Activated CD8-positive, alpha-beta memory T cell treated with anti-CD3 and anti-CD28 coated beads for 1 hour (primary cell): ENCODE measurements at regions not wholly inside any gene's neighbourhood (a gene's known extent, or its start where the extent isn't known, plus 50 kb on each side); places are given as distances from the start of the nearest gene placed in this dataset.
A peak's percentile ranks its signal among the peaks of the same experiment; 100 is the strongest.
"Not testable (repeated sequence)": the region's sequence is repeated elsewhere in the genome, so short reads cannot be mapped to it uniquely, and the experiment has no call there.

Source experiments
- DNase-seq, 2 donors: peaks; one replicate each; pipeline ENCODE4 v3.0.0-alpha.2; 2020; ENCODE audit warnings: low read depth in 1 of 2; ENCODE audit errors: extremely low read depth in 1 of 2

DNA sequence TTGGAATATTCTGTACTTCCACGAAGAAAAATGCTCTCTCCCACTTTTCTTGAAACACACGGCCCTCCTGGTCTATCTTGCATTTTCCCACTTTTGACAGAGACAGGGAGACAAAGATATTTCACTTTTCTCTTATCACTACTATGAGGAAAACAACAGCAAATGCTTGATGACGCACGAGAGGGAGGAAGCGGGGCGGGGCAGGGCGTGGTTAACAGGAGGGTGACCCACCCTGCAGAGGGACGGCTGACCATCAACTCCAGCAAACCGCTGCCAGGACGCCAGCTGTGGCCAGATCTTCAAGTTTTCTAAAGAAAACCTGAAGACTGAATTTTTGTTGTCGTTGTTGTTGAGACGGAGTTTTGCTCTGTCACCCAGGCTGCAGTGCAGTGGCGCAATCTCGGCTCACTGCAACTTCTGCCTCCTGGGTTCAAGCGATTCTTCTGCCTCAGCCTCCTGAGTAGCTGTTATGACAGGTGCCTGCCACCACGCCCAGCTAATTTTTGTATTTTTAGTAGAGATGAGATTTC is 63.8 kb downstream of the NSUN5 start:
- DNase-seq, result not testable (repeated sequence)

DNA sequence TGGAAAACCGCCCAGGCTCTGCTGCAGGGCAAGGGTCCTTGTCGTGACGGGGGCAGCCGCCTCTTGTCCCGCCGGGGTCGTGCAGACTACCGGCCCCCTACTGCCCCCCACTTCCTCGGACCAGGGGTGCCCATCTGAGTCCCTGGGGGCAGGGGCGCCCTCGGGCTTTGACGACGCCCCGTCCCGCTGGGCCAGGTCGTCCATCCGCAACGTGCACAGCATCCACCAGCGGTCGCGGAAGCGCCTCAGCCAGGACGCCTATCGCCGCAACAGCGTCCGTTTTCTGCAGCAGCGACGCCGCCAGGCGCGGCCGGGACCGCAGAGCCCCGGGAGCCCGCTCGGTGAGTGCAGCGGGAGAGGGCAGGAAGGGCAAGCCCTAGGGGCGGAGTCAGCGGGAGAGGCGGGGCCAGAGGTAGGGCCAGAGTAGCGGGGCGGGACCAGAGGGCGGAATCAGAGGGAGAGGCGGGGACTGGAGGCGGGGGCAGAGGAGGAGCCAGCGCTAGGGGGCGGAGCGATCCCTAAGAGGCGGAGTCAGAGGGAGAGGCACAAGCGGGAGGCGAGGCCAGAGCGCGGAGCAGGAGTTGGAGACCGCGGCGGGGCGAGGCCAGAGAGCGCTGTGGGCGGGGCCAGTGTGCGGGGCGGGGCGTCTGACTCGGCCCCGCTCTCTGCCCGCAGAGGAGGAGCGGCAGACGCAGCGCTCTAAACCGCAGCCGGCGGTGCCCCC is 73.5 kb downstream of the NSUN5 start:
- peak; percentile 75 to 78 for DNase-seq

DNA sequence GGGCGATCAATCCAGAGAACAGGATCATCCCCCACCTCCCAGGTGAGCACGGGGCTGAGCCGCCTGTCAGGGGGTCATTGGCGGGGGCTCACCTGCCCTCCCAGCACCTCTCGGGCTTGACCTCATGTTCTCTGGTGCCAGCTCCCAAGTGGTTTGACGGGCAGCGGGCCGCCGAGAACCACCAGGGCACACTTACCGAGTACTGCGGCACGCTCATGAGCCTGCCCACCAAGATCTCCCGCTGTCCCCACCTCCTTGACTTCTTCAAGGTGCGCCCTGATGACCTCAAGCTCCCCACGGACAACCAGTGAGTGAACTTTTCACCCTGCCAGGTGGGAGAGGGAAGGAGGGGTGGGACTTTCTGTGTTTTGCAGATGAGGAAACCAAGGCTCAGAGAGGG is 82.9 kb downstream of the NSUN5 start:
- DNase-seq, result not testable (repeated sequence)

DNA sequence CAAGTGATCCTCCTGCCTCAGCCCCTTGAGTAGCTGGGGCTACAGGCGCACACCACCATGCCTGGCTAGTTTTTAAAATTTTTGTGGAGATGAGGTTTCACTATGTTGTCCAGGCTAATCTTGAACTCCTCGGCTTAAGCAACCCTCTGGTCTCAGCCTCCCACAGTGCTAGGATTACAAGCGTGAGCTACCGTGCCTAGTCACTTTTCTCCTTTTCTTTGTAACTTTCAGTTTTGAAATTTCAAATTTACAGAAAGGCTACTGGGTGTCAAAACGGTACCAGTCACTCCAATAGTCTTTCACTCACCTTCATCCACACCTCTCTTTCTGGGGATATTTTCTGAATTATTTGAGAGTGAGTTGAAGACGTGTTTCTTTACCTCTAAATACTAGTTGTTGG is 86.9 kb downstream of the NSUN5 start:
- DNase-seq, result not testable (repeated sequence)

DNA sequence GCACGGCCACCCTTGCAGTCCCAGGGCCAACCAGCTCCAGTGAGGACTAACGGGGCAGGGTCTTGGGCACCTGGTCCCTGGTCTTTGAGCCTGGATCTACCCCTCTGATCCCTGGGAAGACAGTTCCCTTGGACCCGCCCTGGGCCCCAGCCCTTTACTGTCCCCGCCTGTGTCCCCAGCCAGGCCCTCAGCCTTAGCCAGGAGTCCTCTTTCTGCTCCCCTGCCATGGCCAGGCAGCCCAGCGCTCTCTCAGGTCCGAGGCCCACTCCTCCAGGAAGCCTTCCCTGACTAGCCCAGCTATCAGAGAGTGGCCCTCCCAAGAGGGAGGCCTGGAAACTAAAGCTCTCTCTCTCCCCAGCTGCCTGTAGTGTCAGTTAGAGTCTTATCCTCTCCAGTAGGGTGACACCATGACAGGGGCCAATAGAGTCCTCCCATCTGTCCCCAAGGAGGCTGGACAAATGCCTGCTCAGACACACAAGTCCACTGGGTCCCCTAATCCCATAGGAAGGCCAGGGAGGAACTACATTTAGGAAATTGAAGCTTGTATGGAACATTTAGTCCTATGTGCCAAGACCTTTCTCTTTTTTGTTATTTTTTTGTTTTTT is 87.8 kb downstream of the NSUN5 start:
- DNase-seq, result not testable (repeated sequence)

DNA sequence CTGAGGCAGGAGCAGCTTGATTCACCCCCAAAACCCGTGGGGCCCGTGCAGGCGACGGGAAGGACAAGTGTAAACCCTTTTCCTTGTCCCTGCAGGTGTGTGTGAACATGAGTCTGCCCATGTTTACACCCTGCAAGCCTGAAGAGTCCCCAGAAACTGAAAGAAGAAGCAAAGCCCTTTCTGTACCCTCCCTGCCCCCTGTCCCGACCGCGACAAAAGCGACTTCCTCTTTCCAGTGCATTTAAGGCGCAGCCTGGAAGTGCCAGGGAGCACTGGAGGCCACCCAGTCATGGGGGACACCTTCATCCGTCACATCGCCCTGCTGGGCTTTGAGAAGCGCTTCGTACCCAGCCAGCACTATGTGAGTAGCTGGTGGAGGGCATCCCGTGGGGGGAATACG is 88.3 kb downstream of the NSUN5 start:
- DNase-seq, result not testable (repeated sequence)

DNA sequence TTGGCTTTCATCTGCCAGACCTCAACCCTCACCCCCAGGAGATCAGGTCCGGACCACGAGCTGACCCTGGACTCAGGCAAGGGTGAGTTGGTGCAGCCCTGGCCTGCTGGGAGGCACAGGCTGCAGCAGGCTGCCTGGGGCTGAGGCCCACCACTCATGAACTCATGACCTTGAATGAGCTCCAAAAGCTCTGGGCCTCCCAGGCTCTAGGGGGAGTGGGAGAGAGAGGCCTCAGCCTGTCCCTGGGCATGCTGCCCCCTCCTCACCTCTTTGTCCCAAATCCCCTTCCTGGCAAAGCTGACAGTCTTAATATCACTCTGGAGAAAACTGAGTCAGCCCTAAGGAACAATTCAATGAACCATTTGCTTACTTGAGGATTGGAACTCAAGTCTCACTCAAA is 89.8 kb downstream of the NSUN5 start:
- DNase-seq, result not testable (repeated sequence)

DNA sequence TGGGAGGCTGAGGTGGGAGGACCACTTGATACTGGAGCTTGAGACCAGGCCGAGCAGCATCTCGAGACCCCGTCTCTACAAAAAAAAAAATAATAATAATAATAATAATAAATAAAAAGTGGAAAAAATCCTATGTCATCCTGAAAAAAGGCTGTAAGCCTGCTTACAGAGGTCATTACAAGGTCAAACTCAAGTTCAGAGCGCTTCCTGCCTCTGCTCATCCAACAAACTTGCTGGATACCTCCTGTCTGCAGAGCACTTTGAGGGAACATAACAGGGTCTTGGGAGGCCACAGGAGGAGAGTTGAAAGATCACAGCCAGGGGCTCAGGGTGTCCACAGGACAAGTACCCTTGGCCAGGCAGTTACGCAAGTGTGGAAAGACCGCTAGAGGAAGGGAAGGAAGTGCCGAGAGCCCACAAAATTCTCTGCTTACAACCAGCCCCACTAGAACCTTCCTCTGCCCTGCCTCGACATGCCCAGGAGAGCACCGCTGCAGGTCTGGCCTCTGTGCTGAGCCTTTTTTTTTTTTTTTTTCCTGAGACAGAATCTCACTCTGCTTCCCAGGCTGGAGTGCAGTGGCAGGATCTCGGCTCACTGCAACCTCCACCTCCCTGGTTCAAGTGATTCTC is 92.5 kb downstream of the NSUN5 start:
- DNase-seq, result not testable (repeated sequence)

DNA sequence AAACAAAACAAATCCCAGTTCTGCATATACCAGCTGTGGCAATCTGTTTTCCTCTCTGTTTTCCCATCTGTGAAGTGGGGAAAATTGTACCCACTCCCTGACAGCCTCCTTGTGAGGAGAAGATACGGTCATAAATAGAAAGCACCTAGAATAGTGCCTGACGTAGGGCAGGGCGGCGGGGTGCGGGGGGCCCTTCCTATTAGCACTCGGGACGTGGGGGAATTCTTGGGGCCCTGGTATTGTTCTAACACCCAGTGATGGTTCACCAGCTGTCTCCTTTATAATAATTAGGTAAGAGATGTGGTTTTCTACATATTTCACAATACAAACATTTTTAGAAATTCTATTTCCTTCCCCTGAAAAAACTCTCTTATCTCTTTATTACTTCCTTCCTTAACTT is 93.4 kb downstream of the NSUN5 start:
- DNase-seq, result not testable (repeated sequence)

DNA sequence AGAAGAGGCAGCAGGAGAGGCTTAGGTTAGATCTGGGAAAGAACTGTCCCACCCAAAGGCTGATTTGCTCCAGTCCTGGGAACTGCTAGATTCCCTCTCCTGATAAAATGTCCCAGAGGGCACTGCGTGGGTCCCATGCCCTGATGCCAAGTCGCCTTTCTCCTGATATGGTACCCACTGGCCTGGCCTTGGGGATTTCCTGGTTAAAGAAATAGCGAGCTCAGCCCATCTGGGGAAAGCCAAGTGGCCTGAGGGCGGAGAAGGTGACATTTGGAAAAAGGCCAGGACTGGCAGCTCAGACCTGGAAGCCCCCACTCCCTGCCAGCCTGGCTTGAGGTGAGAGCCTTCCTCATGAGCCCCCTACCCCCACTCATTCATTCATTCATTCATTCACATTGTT is 94.2 kb downstream of the NSUN5 start:
- not testable (repeated sequence) for DNase-seq

DNA sequence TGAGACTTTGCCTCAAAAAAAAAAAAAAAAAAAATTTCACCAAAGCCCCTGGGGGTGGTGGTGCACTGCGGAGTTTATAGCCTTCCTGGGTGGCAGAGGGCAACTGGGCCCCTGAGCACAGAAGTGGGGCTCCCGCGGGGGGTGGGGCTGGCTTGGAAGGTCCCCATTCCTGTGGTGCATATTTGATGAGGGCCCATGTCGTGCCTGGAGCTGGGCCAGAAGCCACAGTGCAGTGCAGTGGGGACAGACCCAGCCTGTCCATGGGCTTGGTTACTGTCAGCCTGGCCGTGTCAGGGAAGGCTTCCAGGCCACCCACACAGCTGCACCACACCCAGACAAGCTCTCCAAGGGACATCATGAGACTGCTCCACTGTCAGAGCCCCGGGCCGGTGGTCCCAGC is 95.5 kb downstream of the NSUN5 start:
- not testable (repeated sequence) for DNase-seq

DNA sequence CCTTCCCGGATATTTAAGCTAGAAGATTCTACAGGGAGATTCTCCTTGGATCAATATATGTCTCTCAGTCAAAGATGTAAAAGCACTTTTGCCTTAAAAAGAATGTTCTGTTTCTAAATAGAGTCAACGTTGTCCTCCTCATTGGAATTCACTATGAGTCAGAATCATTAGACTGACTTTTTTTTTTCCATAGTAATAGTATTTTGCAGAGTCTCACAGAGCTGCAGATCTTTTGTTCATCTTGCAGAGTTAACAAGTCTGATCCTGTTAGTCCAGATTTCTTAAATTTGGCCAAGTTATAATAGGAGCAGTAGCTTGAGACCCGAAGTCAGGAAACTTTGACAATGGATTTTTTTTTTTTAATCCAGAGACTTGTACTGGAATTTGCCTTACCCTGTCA is 103.0 kb downstream of the NSUN5 start:
- not testable (repeated sequence) for DNase-seq

DNA sequence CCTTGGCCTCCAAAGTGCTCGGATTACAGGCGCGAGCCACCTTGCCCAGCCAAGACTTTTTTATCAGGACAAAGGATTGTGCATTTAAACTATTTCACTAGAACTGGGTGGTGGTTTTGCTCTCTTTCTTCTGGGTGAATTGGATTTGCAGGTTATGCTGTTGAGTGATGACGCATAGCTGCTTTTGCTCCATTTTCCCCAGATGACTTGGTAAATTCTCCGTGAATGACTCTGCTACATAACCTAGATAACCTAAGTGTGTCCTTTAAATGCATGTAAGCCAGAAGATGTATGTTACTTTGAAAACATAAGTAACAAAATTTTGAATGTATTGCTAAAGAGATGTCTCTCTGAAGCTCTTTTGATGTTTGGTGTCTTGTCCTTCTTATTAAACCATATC is 103.7 kb downstream of the NSUN5 start:
- not testable (repeated sequence) for DNase-seq

DNA sequence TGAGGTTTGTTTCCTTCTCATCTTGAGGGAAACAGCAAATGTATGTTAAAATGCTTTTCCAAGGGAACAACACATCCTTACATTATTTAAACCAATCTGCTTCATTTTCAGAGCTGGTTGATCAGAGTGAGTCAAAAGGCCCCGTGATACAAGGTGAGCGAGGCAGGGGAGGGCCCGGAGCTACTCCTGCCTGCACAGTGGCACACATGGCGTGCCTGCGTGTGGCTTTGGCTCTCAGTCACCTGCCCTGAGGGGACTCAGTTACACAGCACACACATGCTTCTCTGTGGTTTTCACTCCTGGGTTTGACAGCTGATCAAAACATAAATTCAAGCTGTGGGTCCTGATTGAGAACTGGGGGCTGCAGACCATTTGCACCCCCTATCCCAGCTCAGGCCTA is 105.3 kb downstream of the NSUN5 start:
- not testable (repeated sequence) for DNase-seq

DNA sequence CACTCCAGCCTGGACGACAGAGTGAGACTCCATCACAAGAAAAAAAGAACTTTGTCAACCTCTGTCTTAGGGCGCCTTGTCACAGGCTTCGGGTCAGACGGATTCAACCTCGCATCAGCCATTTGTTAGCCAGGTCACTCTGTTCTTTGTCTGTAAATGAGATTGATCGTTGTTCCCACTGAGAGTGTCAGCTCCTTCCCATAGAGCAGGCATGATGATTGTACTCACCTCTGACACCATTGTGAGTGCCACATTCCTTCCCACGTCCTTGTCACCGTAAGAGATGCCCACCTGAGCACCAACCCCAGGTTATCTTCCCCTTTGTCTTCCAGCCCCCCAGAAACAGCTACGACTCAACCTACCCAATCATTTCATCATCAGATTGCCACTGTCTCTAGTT is 107.4 kb downstream of the NSUN5 start:
- not testable (repeated sequence) for DNase-seq

DNA sequence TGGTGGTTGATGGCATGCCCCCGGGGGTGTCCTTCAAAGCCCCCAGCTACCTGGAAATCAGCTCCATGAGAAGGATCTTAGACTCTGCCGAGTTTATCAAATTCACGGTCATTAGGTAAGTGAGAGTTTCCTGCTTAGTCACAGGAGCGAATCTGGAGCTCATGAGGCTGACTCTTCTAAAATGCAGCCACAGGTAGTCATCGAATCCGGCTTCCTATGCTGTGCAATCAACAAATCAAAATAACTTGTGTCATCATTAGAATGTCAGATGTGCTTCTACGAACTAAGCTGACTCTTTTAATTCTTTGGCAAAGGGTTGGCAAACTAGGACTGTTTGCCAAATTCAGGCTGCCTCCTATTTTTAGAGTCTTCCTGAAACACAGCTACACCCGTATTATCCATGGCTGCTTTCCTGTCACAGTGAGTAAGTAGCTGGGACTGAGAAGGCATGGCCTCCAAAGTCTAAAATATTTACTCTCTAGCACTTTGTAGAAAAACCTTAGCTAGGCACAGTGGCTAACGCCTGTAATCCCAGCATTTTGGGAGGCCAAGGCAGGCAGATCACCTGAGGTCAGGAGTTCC is 108.0 kb downstream of the NSUN5 start:
- DNase-seq, result not testable (repeated sequence)

DNA sequence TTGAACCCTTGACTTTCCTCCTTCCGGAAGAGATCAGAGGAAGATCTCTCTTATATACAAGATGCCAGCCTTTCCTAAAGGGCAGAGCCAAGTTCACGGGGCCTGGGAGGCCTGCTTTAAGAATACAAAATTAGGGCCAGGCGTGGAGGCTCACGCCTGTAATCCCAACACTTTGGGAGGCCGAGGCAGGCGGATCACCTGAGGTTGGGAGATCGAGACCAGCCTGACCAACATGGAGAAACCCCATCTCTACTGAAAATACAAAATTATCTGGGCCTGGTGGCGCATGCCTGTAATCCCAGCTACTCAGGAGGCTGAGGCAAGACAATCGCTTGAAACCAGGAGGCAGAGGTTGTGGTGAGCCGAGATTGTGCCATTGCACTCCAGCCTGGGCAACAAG is 108.2 kb upstream of the SPDYE9 start:
- DNase-seq, result not testable (repeated sequence)

DNA sequence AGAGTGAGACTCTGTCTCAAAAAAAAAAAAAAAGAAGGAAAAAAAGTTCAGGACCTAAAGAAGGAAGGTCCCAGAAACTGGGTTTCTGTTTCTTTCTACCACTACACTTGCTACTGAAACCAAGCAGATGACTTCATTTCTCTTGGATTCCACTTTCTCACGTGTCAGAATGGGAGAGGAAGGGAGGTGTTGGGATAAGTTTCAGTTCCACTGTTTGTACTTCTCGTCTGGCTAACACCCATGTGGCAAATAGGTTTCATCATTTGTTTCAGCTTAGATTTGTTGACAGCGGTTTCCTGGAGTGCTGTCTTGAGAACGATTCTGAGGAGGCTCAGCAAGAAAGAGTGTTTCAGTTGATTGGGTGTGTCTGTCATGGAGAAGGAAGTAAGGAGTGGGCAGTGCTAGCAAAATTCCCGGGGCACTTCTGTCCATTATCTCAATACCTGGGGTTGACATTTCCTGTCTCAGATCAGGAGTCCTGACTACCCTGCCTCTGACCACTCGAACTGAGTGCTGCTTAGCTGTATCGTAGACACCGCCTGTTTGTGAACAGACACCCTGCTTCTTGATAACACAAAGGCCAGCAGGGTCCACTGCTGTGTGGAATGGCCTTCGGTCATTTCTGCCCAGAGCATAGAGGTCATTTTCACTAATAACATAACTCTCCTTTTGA is 104.8 kb upstream of the SPDYE9 start:
- DNase-seq, result not testable (repeated sequence)

DNA sequence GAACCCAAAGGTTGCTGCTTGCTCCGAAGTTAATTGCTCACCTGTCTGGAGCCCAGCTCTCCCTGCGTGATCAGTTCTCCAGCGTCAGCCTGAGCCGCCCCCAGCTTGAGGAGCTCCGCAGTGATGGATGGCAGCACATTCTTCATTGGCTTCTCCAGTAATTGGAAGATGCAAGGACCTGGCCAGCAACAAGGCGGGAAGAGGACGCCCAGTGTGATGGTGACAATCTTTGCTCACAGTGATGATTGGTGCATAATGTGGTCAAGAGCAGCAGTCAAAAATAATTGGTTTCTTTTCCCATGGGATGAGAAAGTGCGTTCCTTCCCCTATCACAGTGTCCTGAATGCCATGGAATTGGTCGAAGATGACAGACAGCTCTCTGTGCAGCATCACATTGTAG is 102.4 kb upstream of the SPDYE9 start:
- DNase-seq, result not testable (repeated sequence)

DNA sequence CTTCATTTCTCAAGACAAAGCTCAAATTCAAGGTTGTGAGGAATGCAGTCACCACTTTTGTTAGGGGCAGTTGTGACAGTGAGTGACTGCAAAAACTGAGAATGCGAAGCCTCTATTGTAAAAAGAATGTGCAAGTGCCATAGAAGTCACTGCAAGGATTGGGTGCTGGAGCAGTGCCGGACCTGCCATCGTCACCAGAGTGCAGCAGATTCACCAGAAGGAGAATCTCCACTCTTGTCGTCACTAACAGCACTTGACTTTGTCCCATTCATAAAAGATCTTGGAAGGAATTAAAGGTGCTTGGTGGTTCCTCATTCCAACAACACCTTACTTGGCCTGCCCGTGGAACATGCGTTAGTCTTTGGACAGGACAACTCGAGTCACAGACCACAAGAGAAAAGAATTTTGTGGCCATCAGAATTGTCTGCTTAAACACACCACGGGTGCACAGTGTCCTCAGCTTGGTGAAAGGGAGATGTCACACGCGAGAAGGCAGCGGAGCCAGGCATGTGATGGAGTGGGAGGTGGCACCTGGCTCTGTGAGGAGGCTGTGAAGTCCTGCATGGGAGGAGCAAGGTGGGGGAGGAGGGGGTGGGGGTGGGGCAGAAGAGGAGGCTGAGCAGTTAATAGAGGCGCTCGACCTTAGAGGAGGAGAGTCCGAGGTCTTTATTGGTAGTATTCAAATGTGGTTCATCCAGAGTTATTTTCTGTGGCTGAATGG is 100.9 kb upstream of the SPDYE9 start:
- DNase-seq, result not testable (repeated sequence)
